Central memory CD8-positive, alpha-beta T cell (primary cell): ENCODE measurements at regions not wholly inside any gene's neighbourhood (a gene's known extent, or its start where the extent isn't known, plus 50 kb on each side); places are given as distances from the start of the nearest gene placed in this dataset.
A peak's percentile ranks its signal among the peaks of the same experiment; 100 is the strongest.

Experiments used
- ATAC-seq: fragments of 150-1000 bp; cut with Tn5 transposase; replicated peaks from 2 replicates; pipeline ENCODE4 v1.10.0; 2022; ENCODE audit warnings: mild to moderate bottlenecking, moderate FRiP score, moderate number of reproducible peaks; ENCODE audit not compliant: poor library complexity, severe bottlenecking; ENCODE audit errors: extremely low read depth
- DNase-seq, 2 donors: peaks; one replicate each; pipeline ENCODE4 v3.0.0; 2021; ENCODE audit warnings: low spot score in 2 of 2
- H3K27ac Mint-ChIP-seq: one replicate; pipeline ENCODE4 v1.8.0; 2022; ENCODE audit warnings: low read depth, mild to moderate bottlenecking, moderate library complexity, mixed read lengths
- H3K27me3 Mint-ChIP-seq: one replicate; pipeline ENCODE4 v1.8.0; 2022; ENCODE audit warnings: mixed read lengths
- H3K36me3 Mint-ChIP-seq: one replicate; pipeline ENCODE4 v1.8.0; 2022; ENCODE audit warnings: mild to moderate bottlenecking, moderate library complexity, mixed read lengths; ENCODE audit not compliant: insufficient read depth
- H3K4me1 Mint-ChIP-seq: one replicate; pipeline ENCODE4 v1.8.0; 2022; ENCODE audit warnings: mixed read lengths
- H3K4me3 Mint-ChIP-seq: one replicate; pipeline ENCODE4 v1.8.0; 2022; ENCODE audit warnings: mild to moderate bottlenecking, moderate library complexity, mixed read lengths
- H3K9me3 Mint-ChIP-seq: one replicate; pipeline ENCODE4 v1.8.0; 2022; ENCODE audit warnings: mixed read lengths

DNA sequence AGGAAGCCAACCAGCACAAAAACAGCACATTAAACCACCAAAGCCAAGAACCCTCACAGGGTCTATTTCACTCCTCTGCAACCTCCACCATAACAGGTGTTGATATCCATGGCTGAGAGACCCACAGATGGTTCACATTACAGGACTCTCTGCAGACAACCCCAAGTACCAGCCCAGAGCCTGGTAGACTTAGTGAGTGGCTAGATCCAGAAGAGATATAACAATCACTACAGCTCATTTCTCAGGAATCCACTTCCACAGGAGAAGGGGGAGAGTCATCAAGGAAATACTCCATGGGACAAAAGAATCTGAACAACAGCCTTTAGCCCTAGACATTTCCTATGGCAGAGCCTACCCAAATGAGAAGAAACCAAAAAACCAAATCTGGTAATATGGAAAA is 168.1 kb upstream of the CD96 start:
- Mint-ChIP-seq H3K27ac (no peak overlapping the region), H3K36me3 (no peaks in the 10 kb centered on the region), H3K9me3 (peaks cover 5% of the 10 kb centered on the region), H3K27me3 (peaks cover 10% of the 10 kb centered on the region), H3K4me3 (no peak overlapping the region), H3K4me1 (no peaks in the 10 kb centered on the region)
- no peak for ATAC-seq
- DNase-seq = no peak

DNA sequence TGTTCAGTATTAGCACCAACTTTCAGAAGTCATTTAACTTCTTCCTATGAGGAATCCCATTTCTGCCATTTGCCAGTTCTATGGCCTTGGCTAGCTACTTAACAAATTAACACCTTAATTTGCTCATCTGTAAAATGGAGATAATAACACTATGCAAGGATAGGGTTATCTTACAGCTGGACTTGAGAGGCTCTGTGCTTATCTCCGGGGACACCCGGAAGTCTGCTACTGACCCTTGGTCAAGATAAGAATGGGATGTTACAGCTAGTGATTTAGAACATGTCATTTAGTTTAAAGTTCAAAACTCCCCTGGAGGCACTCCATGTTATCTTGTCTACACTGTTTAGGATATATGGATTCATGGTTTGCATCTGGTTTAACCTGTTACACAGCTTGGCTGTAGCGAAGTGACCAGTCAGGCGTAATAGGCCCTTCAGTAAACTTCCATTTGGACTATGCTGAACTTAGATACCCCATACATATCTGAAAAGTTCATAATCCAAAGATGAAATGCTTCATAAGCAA is 156.0 kb upstream of the CD96 start:
- Mint-ChIP-seq H3K4me1 (no peaks in the 10 kb centered on the region), H3K27me3 (no peaks in the 10 kb centered on the region), H3K9me3 (no peaks in the 10 kb centered on the region), H3K36me3 (no peaks in the 10 kb centered on the region), H3K4me3 (no peak overlapping the region), H3K27ac (no peak overlapping the region)
- DNase-seq = no peak
- no peak for ATAC-seq

DNA sequence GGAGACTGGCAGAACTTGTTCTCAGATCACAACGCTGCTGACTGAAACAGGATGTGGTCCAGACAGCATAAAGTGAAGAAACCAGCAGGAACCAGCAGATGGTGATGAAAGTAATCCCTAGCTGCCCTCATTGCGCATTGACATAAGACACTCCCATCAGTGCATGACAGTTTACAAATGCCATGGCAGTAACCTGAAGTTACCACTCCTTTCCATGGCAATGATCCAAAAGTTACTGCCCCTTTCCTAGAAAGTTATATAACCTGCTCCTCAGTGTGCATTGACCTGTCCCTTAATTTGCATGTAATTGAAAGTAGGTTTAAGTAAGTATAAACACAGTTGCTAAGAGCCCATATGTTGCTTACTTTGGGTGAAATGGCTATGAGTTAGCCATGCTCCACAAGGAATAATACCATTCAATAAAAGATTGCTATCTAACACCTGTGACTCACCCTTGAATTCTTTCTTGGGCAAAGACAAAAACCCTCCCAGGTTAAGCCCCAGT is 149.1 kb upstream of the CD96 start:
- H3K4me3 Mint-ChIP-seq = no peak overlapping the region
- peaks cover 8% of the 10 kb centered on the region for H3K36me3 Mint-ChIP-seq
- H3K27me3 Mint-ChIP-seq = no peaks in the 10 kb centered on the region
- ATAC-seq (peak; percentile 99), DNase-seq (peak in 1 of 2 donors; percentile 57)
- H3K9me3 Mint-ChIP-seq = peaks cover 7% of the 10 kb centered on the region
- peak overlapping the region; percentile 92 for H3K27ac Mint-ChIP-seq
- H3K4me1 Mint-ChIP-seq = peaks cover 15% of the 10 kb centered on the region

DNA sequence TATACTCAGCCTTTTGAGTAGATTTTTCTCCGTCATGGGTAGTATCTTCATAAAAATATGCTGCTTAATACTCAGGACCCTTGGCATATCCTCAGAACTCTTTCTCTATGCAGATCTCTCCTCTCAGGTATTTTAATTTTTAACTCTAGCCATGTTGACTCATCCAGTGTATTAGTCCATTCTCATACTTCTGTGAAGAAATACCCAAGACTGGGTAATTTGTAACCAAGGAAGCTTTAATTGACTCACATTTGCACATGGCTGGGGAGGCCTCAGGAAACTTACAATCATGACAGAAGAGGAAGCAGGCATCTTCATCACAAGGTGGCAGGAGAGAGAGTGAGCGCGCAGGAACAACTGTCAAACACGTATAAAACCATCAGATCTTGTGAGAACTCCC is 129.3 kb upstream of the CD96 start:
- Mint-ChIP-seq H3K27me3 (peaks cover 5% of the 10 kb centered on the region), H3K4me3 (no peak overlapping the region), H3K36me3 (no peaks in the 10 kb centered on the region), H3K9me3 (no peaks in the 10 kb centered on the region), H3K4me1 (no peaks in the 10 kb centered on the region), H3K27ac (no peak overlapping the region)
- DNase-seq (no peak), ATAC-seq (no peak)

DNA sequence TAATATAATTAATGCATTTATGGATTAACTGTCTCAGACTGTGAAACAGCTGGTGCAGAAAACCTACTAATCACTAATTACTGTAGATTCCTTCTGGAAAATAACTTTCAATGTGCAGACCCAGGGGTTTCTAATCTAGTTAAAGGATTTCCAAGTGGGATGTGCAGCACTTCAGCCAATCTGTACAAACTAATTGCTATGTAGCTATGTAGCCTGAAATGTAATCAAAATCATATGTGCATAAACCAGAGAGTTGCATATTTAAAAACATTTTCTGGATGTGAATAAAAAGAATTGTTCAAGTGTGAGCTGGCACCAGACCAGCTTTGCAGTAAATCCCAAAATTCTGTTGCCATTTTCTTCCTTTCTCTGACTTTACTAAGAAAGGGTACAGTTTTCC is 127.5 kb upstream of the CD96 start:
- Mint-ChIP-seq H3K9me3 (no peaks in the 10 kb centered on the region), H3K4me1 (no peaks in the 10 kb centered on the region), H3K27ac (no peak overlapping the region), H3K27me3 (peaks cover 22% of the 10 kb centered on the region), H3K4me3 (no peak overlapping the region), H3K36me3 (no peaks in the 10 kb centered on the region)
- ATAC-seq (no peak), DNase-seq (no peak)

DNA sequence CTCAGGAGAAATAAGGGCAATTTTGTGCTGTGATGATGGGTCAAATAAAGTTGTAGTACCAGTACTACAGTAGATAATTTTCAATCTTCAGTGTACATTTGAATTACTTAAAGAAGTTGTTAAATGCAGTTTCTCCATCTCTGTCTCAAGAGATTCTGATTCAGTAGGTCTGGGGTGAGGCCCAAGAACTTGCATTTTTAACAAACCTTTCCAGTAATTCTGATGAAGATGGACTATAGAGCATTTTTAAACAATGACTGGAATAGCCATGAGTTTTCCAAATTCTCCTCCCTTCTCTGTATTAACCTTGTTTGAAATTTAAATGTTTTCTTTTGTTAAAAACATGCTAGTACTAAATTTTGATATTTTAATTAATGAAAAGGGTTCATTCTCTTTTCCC is 127.0 kb upstream of the CD96 start:
- H3K4me3 Mint-ChIP-seq = no peak overlapping the region
- H3K36me3 Mint-ChIP-seq = no peaks in the 10 kb centered on the region
- H3K27me3 Mint-ChIP-seq = peaks cover 25% of the 10 kb centered on the region
- no peaks in the 10 kb centered on the region for H3K9me3 Mint-ChIP-seq
- H3K4me1 Mint-ChIP-seq = no peaks in the 10 kb centered on the region
- no peak for ATAC-seq
- DNase-seq = no peak
- H3K27ac Mint-ChIP-seq = no peak overlapping the region

DNA sequence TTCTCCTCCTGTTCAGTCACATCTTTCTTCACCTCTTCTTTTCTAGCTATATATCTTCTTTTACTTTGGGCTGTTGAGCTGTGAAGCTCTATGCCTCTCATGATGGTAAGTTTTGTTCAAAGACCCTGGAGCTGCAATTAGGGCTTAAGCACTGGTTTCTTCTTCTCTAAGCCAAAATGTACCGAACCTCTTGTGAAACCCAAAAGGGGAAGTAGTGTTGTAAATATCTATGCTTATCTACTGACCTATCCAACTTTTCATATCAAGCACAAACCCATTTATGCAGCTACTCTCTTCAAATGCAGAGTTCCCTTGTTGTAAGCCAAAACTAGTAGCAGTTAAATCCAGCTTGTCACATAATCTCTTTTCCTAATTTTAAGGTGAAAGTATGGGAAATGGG is 123.6 kb upstream of the CD96 start:
- ATAC-seq = no peak
- H3K36me3 Mint-ChIP-seq = no peaks in the 10 kb centered on the region
- H3K4me1 Mint-ChIP-seq = no peaks in the 10 kb centered on the region
- no peak overlapping the region for H3K27ac Mint-ChIP-seq
- H3K4me3 Mint-ChIP-seq = no peak overlapping the region
- no peak for DNase-seq
- no peaks in the 10 kb centered on the region for H3K9me3 Mint-ChIP-seq
- peaks cover 25% of the 10 kb centered on the region for H3K27me3 Mint-ChIP-seq

DNA sequence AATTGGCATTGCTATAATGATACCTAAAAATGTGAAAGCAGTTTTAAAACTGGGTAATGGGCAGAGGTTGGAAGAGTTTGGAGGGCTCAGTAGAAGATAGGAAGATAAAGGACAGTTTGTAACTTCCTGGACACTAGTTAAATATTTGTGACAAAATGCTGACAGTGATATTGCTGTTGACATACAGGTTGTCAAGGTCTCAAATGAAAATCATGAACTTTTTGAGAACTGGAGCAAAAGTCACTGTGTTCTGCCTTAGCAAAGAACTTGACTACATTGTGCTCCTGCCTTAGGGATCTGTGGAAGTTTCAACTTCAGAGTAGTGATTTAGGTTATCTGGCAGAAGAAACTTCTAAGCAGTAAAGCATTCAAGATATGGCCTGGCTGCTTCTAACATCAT is 113.7 kb upstream of the CD96 start:
- no peaks in the 10 kb centered on the region for H3K4me1 Mint-ChIP-seq
- DNase-seq (no peak), ATAC-seq (no peak)
- no peak overlapping the region for H3K4me3 Mint-ChIP-seq
- H3K36me3 Mint-ChIP-seq = no peaks in the 10 kb centered on the region
- no peaks in the 10 kb centered on the region for H3K27me3 Mint-ChIP-seq
- H3K27ac Mint-ChIP-seq = no peak overlapping the region
- H3K9me3 Mint-ChIP-seq = peaks cover 13% of the 10 kb centered on the region

DNA sequence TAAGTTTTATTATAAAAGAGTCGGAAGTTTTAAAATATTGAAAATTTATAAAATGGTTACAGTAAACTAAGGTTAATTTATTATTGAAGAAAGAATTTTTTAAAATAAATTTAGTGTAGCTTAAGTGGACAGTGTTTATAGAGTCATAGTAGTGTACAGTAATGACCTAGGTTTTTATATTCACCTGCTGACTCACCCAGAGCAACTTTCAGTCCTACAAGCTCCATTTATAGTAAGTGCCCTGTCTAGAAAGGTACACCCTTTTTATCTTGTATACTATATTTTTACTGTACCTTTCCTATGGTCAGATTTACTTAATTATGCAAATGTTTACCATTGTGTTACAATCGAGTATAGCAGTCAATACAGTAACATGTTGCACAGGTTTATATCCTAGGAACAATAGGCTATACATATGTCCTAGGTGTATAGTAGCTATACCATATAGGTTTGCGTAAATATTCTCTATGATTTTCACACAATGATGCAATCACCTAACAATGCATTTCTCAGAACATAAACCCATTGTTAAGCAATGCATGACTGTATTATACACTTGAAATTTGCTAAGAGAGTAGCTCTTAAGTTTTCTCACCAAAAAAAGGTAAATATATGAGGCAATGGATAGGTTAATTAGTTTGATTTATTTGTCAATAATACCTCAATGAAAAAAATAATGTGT is 106.9 kb upstream of the CD96 start:
- DNase-seq = no peak
- H3K9me3 Mint-ChIP-seq = no peaks in the 10 kb centered on the region
- no peaks in the 10 kb centered on the region for H3K27me3 Mint-ChIP-seq
- no peak overlapping the region for H3K27ac Mint-ChIP-seq
- no peaks in the 10 kb centered on the region for H3K4me1 Mint-ChIP-seq
- no peak overlapping the region for H3K4me3 Mint-ChIP-seq
- no peak for ATAC-seq
- no peaks in the 10 kb centered on the region for H3K36me3 Mint-ChIP-seq

DNA sequence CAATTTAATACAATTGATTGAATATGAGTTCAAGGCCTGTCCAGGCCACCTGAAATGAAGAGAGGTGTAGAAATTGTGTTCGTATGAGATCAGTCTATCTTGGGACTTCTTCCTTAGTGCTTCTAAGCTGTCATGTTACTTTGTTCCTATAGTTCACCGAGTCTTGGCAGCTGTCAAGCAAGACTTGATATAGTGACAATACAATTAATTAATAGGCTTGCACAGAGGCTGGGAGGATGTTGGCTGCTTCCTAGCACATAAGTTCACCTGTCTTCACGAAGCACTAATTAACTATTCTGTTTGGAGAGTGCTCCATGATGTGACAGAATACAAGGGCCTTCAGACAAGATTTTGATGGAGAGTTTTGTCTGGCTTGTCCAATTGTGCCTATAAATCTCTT is 103.7 kb upstream of the CD96 start:
- DNase-seq (no peak), ATAC-seq (no peak)
- Mint-ChIP-seq H3K4me3 (no peak overlapping the region), H3K4me1 (no peaks in the 10 kb centered on the region), H3K36me3 (no peaks in the 10 kb centered on the region), H3K9me3 (no peaks in the 10 kb centered on the region), H3K27ac (no peak overlapping the region), H3K27me3 (no peaks in the 10 kb centered on the region)

DNA sequence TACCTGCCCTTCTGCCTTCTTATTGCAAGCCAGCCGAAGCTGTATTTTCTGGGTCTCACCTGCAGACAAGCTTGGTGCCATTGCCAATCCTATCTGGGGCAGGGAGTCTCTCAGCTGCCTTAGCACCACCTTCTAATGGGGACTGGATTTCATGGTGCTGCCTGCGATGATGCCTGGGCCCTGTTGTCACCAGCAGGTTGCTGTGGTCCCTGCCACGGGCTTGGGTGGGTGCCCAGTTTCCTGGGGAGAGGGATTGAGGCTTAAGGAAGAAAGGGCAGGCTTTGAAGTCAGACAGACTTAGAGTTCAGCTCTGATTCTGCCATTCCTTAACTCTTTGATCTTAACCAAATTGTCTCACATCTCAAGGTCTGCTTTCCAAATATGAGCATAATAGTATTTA is 87.4 kb upstream of the CD96 start:
- DNase-seq = no peak
- Mint-ChIP-seq H3K27ac (no peak overlapping the region), H3K4me3 (no peak overlapping the region), H3K36me3 (no peaks in the 10 kb centered on the region), H3K27me3 (no peaks in the 10 kb centered on the region), H3K9me3 (no peaks in the 10 kb centered on the region), H3K4me1 (no peaks in the 10 kb centered on the region)
- ATAC-seq = no peak

DNA sequence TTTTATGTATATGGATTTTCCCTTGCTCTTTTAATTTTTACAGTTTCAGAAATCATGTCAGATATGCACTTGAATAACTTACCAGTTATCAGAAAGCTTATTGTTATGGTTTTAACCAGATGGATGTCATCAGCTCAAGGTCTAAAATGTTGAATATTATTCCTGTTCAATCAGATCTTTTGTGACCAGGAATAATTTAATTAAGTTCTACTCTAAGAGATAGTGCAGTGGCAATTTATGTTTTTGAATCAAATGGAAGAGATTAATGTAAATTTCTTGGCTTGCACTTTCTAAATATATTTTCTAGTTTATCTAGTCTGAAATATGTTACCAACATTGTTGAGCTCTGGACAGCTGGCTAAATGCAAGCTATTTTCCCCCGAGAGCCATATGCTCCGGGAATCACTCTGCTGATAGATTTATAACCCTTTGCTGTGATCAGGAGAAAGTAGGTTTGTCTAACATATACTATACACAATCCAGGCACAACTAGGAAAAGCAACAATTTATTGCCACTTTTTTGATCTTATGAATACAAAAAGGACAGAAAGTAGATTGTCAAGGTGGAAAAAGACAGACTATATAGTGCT is 76.8 kb upstream of the CD96 start:
- H3K4me3 Mint-ChIP-seq = no peak overlapping the region
- peaks cover 4% of the 10 kb centered on the region for H3K27me3 Mint-ChIP-seq
- H3K4me1 Mint-ChIP-seq = no peaks in the 10 kb centered on the region
- ATAC-seq (no peak), DNase-seq (no peak)
- no peaks in the 10 kb centered on the region for H3K9me3 Mint-ChIP-seq
- no peaks in the 10 kb centered on the region for H3K36me3 Mint-ChIP-seq
- H3K27ac Mint-ChIP-seq = no peak overlapping the region

DNA sequence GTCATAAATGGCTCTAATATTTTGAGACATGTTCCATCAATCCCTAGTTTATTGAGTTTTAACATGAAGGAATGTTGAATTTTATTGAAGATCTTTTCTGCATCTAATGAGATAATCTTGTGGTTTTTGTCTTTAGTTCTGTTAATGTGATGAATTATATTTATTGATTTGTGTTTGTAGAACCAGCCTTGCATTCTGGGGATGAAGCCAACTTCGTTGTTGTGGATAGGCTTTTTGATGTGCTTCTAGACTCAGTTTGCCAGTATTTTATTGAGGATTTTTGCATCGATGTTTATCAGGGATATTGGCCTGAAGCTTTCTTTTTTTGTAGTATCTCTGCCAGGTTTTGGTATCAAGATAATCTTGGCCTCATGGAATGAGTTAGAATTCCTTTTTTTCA is 72.0 kb upstream of the CD96 start:
- Mint-ChIP-seq H3K4me1 (no peaks in the 10 kb centered on the region), H3K9me3 (no peaks in the 10 kb centered on the region), H3K27ac (no peak overlapping the region), H3K27me3 (peaks cover 7% of the 10 kb centered on the region), H3K36me3 (peaks cover 2% of the 10 kb centered on the region), H3K4me3 (no peak overlapping the region)
- no peak for ATAC-seq
- no peak for DNase-seq
